ENCODE measurements at regions not wholly inside any gene's neighbourhood (a gene's known extent, or its start where the extent isn't known, plus 50 kb on each side); places are given as distances from the start of the nearest gene placed in this dataset.

DNA sequence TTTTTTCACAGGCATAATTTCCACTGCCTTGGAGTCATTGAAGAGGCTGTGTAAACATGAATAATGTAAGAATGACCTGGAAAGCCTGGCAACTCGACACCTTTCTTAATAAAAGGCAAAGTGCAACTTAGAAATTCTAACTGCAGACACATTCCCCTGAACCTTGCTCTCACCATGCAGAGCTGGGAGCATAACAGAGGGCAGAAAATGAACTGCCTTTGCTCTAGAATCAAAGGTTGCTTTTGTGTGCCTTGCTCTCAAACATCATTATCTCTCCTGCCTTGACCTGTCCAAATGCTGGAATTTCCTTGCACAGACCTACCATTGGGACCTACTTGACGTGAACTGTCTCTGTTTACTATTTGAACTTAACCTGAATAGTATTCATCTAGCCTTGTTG is 462.0 kb upstream of the ZNF462 start:
- TF ChIP-seq EZH2 (IDR thresholded peaks at IDR 0.05) (no peak), POLR2AphosphoS5 (IDR thresholded peaks at IDR 0.05; ENCODE audit: borderline replicate concordance, low read depth, low read length) (no peak)

Data from SK-N-MC (cell line).